HG02623 (cell line): ENCODE measurements at regions not wholly inside any gene's neighbourhood (a gene's known extent, or its start where the extent isn't known, plus 50 kb on each side); places are given as distances from the start of the nearest gene placed in this dataset.
"Not testable (repeated sequence)": the region's sequence is repeated elsewhere in the genome, so short reads cannot be mapped to it uniquely, and the experiment has no call there.

Experiments used
- ATAC-seq: cut with Tn5 transposase; IDR thresholded peaks from one replicate; pipeline ENCODE4 v1.9.1; 2021; ENCODE audit warnings: moderate library complexity; ENCODE audit not compliant: unreplicated experiment

GRCh38 chr10:117746541-117747448, 204.2 kb downstream of the EMX2 start:
- ATAC-seq: no peak

- ATAC-seq: no peak
Measured at GRCh38 chr10:117747636-117748035, 205.1 kb downstream of the EMX2 start.

DNA sequence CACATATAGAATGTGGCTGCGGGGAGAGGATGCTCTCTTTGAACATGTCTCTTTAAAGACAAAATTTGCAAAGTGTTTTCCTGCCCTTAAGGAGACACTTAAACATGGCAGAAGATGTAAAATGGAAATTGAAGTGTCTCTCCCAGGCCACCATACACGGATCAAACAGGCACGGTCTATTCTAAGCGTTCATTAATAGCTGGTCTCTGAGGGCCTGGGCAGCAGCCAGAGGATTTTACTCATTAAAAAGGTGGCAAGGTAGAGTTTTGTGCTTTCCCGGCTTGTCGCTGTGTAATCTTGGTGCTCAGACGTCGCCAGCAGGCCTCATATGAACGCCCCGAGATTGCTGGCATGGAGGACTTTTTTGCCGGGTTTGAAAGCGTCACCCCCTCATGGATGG, 205.5 kb downstream of the EMX2 start:
- no peak for ATAC-seq

- no peak for ATAC-seq
Measured at GRCh38 chr10:117750616-117751015, 208.1 kb downstream of the EMX2 start.

DNA sequence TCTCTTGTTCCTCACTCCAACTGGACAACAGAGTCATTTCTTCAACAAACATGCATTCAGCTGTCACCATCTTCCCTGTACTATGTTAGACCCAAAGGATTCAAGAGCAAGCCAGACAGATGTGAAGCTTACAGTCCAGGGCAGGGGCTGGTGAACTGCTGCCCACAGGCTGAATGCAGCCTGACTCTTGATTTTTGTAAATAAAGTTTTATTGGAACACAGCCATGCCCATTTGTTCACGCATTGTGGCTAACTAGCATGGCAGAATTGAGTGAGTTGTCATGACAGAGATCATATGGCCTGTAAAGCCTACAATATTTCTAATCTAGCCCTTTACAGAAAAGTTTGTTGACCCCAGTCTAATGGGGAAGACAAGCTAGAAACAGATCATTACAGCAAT, 208.7 kb downstream of the EMX2 start:
- ATAC-seq: no peak

GRCh38 chr10:117752103-117752502, 209.6 kb downstream of the EMX2 start:
- ATAC-seq: no peak

- ATAC-seq: no peak
Measured at GRCh38 chr10:117754770-117755658, 212.5 kb downstream of the EMX2 start.

DNA sequence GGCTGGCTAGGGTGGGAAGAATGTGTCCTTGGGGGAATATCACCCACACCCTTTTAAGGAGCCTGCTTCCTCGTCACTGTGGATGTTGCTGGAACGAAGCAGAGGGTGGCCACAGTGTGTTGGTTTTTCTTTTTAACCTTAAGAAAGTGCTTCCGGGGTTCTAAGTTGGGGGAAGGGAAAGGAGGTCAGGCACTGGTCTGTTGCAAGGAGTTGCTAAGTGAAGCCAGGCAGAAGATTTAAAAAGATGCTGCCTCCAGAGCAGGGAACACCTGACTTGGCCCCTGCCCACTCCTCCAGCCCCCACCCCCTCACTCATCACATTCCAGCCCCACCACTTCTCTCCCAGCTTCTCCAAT, 213.1 kb downstream of the EMX2 start:
- no peak for ATAC-seq

DNA sequence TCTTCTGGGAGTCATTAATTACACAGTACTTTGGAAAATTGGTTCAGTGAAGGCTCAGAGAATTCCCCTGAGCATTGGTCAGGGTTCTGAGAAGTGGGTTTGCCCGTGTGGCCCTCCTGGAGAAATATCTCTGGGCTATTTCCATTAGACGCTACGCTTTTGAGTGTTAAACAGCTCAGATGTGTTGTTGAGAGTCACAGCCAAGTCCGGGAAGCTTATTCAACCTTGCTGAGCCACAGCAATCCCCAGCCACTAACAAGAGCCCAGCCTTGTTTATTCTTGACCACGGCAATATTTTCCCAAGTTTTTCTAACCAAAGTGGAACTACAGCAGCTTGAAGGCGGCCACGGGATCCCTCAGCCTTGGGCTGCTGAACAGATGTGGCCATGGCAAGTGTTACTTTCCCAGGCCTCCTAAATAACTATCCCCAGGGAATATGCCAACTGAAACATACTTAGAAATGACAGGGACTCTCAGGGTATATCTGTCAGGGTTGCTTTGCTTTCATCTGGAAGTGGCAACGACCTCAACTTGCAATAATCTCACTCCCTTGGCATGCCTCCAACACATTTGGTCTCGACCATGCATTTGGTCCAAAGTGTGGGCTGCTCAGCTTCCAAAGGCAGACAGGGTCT, 214.7 kb downstream of the EMX2 start:
- ATAC-seq: no peak

DNA sequence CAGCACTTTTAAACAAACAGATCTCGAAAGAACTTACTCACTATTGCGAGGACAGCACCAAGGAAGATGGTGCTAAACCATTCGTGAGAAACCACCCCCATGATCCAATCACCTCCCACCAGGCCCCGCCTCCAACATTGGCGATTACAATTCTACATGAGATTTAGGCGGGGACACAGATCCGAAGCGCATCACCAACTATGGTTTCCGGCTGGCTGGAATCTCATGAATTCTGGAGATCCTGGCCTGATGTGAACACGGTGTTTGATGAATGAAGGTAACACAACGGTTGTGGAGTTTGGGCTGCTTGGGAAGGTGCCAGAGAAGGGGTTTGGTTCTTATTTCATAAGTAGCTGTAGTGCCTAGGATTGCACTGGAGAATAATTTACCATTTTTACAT, 216.7 kb downstream of the EMX2 start:
- no peak for ATAC-seq

DNA sequence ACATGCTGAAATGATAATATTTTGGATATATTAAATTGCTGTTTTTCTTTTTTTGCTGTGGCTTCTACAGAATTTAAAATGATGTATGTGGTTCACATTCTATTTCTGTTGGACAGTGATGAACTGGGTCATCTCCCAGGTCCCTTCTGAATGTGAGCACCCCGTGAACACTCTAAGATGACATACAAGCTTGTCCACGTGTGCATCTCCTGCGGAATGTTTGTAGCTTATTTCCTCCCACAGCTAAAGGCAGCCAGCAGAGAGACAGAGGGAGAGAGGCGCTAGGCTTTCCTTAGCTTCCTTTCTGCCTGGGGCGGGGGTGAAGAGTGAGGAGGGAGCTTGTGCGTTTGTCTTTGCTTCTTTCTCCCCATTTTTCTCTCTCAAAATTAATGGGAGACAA, 219.1 kb downstream of the EMX2 start:
- no peak for ATAC-seq

DNA sequence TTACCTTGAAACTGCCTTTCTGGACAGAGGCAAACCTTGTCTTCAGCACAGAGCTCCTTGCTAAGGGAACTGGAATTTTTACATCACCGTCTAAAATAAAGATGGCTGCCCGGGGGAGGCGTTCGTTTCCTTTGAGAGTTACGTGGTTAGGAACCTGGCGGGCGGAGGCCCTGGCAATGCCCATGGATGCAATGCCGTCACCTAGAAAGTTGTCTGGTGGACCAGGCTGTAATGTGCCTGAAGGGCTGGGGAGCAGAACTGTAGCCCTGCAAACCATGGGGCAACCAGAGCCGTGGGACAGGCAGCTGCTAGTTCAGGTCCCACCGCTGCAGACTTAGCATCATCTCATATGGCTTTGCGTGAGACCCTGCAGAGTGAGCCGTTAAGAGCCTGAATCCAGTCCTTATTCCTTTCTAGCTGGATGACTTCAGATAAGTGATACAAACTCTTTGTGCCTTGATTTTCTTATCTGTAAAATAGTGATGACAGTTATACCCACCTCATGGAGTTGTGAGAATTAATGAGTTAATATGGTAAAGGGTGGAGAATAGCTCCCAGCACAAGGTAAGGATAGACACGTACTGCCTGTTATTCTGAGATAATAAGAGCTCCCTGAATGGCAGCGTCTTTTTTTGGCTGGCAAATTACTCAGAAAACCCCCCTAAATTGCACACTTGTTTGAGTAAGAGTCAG, 219.7 kb downstream of the EMX2 start:
- ATAC-seq: no peak

DNA sequence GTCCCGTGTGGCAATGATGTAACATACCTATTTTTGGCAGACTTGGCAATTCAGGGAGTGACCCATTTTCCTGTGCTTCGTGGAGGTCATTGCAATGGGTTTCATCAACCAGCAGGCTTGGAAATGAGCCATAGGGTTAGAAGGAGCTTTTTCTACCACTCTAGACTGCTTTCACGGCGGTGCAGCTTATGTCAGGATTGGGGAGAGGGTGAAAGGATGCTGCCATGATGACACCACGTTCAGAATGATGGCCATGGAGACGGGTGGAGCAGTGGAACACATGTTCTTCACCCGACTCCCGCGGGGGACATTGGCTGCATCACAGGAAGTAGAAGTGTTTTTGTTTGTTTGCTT, 220.2 kb downstream of the EMX2 start:
- ATAC-seq: no peak

DNA sequence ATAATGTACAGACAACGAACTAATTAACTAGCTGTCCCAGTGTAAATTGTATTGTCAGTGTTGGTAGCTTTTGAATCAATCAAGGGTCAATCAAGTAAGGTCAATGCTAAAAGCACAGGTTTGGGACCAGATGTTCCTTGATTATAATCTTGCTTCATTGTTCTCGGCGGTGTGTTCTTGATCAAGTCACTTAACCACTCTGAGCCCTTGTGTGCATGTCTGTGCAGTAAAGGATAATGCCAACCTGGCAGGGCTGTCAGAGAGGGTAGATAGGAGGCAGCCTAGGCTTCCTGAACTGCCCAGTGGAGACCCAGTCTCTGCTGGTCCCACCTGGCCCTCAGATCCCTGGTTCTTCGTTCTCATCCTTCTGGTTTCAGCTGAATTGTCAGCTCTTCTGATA, 221.0 kb downstream of the EMX2 start:
- no peak for ATAC-seq

DNA sequence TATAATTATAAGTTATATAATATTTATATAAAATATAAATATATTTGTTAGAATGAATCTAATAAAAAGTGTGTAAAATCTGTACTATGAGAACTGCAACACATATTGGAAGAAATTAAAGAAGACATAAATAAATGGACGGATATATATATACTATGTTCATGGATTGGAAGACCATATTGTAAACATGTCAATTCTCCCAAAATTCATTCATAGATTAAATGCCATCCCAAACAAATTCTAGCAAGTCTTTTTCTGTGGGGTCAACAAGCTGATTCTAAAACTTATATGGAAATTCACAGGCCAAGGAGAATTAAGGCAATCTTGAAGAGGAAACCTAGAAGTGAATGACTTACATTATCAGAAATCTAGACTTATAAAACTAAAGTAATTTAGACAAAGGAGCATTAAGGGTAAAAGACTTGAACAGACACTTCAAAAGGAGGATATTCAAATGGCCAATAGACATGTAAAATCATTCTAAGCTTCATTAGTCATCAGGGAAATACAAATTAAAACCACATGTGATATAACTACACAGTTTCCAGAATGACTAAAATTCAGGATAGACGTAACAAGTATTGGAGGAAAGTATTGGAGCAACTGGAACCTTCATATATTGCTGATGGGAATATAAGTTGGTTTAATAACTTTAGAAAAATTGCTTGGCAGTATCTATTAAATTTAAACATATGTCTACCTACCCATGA, 225.9 kb downstream of the EMX2 start:
- ATAC-seq: no peak

DNA sequence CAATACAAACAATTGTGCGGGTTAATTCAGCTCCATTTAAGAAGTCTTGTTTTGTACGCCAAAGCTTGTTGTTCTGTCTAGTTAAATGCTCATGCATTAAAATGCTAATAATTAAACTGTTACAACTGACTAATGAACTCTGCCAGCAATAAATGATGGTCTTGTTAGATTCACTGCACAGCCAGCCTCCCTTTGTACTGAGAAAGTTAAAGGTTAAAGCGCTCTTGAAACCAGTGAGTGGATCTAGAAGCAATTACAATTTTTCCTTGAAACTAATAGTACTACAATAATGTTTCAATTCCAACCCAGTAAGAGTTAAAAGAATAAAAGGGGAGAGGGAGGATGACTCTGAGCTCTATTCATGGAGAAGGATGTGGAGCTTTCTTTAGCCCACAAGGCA, 233.0 kb downstream of the EMX2 start:
- ATAC-seq: no peak

DNA sequence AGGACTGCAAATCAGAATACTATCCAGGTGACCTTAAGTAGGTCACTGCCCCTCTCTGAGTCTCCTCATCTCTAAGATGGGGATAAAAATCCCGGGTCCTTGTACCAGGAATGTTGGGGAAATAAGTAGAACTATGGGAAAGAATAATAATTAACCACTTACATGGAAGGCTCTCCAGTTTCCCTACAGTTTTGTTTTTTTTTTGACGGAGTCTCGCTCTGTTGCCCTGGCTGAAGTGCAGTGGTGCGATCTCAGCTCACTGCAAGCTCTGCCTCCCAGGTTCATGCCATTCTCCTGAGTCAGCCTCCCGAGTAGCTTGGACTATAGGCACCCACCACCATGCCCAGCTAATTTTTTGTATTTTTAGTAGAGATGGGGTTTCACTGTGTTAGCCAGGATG, 234.7 kb downstream of the EMX2 start:
- not testable (repeated sequence) for ATAC-seq

GRCh38 chr10:117778241-117778640, 235.7 kb downstream of the EMX2 start:
- ATAC-seq: no peak

DNA sequence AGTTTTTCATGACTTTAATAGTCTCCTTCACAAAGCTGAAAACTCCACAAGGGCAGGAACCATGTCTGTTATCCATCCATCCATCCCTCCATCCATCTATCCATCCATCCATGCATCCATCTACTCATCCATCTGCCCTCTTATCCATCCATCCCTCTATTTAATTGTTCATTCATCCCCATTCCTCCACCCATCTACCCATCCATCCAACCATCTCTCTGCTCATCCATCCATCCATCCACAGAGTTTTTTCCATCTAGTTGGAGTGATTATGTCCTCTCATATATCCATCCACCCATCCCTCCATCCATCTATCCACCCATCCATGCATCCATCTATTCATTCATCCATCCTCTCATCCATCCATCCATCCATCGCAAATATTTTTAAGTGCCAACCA, 237.9 kb downstream of the EMX2 start:
- ATAC-seq: no peak

- no peak for ATAC-seq
Measured at GRCh38 chr10:117781216-117781831, 238.8 kb downstream of the EMX2 start.
